OCI-LY1 (cell line): ENCODE measurements at regions not wholly inside any gene's neighbourhood (a gene's known extent, or its start where the extent isn't known, plus 50 kb on each side); places are given as distances from the start of the nearest gene placed in this dataset.

Experiments
- H2AFZ ChIP-seq: fragments of 200-600 bp; sonication (generic), shearing (Covaris generic); 2 replicates; pipeline ENCODE4 v1.6.0; 2014; ENCODE audit warnings: antibody characterized with exemption, mild to moderate bottlenecking, low read length
- H3F3A ChIP-seq: fragments of 200-600 bp; sonication (generic), shearing (Covaris generic); 2 replicates; pipeline ENCODE4 v1.6.0; 2014; ENCODE audit warnings: mild to moderate bottlenecking, antibody characterized with exemption, low read length, moderate library complexity; ENCODE audit not compliant: insufficient read depth
- H3K27ac ChIP-seq: fragments of 200-600 bp; sonication (generic); 2 replicates; pipeline ENCODE4 v1.5.1; 2014; ENCODE audit warnings: low read length, mixed run types, mild to moderate bottlenecking, low read depth; ENCODE audit not compliant: poor library complexity, severe bottlenecking
- H3K27me3 ChIP-seq: fragments of 200-600 bp; sonication (generic); 2 replicates; pipeline ENCODE4 v1.6.0; 2014; ENCODE audit warnings: antibody characterized with exemption, mild to moderate bottlenecking, low read length, moderate library complexity; ENCODE audit not compliant: insufficient read depth
- H3K36me3 ChIP-seq: fragments of 200-600 bp; sonication (generic); 2 replicates; pipeline ENCODE4 v1.6.1; 2014; ENCODE audit warnings: mild to moderate bottlenecking, antibody characterized with exemption, low read length, moderate library complexity, mixed read lengths; ENCODE audit not compliant: insufficient read depth
- H3K4me1 ChIP-seq: fragments of 200-600 bp; sonication (generic); 2 replicates; pipeline ENCODE4 v1.5.1; 2014; ENCODE audit warnings: mild to moderate bottlenecking, low read length, moderate library complexity; ENCODE audit not compliant: insufficient read depth, severe bottlenecking
- H3K4me2 ChIP-seq: fragments of 200-600 bp; sonication (generic), shearing (Covaris generic); 2 replicates; pipeline ENCODE4 v1.6.1; 2014; ENCODE audit warnings: low read length
- H3K4me3 ChIP-seq: fragments of 200-600 bp; sonication (generic); 2 replicates; pipeline ENCODE4 v1.5.1; 2014; ENCODE audit warnings: low read length, low read depth, mild to moderate bottlenecking, mixed read lengths; ENCODE audit not compliant: poor library complexity, severe bottlenecking
- H3K79me2 ChIP-seq: fragments of 200-600 bp; shearing (Covaris generic); 2 replicates; pipeline ENCODE4 v1.6.1; 2016; ENCODE audit warnings: mixed run types, low read length, mixed read lengths; ENCODE audit not compliant: insufficient read depth
- H3K9ac ChIP-seq: fragments of 200-600 bp; sonication (generic), shearing (Covaris generic); 2 replicates; pipeline ENCODE4 v1.6.1; 2014; ENCODE audit warnings: mild to moderate bottlenecking, low read length, mixed read lengths
- H3K9me2 ChIP-seq: fragments of 200-600 bp; sonication (generic), shearing (Covaris generic); 2 replicates; pipeline ENCODE4 v1.6.1; 2014; ENCODE audit warnings: low read depth, mild to moderate bottlenecking, low read length, mixed read lengths
- H3K9me3 ChIP-seq: fragments of 200-600 bp; shearing (Covaris generic); 2 replicates; pipeline ENCODE4 v1.6.1; 2014; ENCODE audit warnings: low read length, mixed read lengths
- H4K20me1 ChIP-seq: fragments of 200-600 bp; sonication (generic), shearing (Covaris generic); 2 replicates; pipeline ENCODE4 v1.6.0; 2016; ENCODE audit warnings: mild to moderate bottlenecking, low read length; ENCODE audit not compliant: insufficient read depth
- CTCF ChIP-seq: fragments of 200-600 bp; sonication (generic), shearing (Covaris generic); IDR thresholded peaks from 2 replicates; pipeline ENCODE4 v1.5.1; 2017; ENCODE audit warnings: mild to moderate bottlenecking, antibody characterized with exemption, low read length, moderate library complexity, mixed read lengths
- EZH2 ChIP-seq: fragments of 200-600 bp; sonication (generic), shearing (Covaris generic); IDR thresholded peaks from 2 replicates; pipeline ENCODE4 v1.8.0; 2017; ENCODE audit warnings: borderline replicate concordance, mixed run types, mild to moderate bottlenecking, antibody characterized with exemption, low read length, moderate library complexity, mixed read lengths

DNA sequence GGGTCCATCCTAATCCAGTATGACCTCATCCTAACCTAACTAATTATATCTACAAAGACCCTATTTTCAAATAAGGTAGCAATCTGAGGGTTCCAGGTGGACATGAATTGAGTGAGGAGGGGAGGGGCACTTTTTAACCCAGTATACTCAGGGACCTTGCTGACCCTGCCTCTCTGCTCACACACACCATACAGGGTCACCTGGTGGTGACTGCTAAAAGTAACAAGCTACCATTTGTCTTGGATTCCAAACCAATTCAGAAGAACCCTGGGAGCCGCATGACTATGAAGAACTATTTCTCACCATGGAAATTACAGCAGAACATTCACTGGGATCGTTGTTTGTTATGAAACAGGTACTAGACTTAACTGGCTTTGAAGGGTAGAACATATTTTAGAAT, 151.9 kb downstream of the LACC1 start:
- no peaks in the 10 kb centered on the region for H4K20me1 ChIP-seq
- H3K4me3 ChIP-seq, result no peak overlapping the region
- H3K9me3 ChIP-seq, result no peaks in the 10 kb centered on the region
- no peak overlapping the region for H3K9ac ChIP-seq
- no peaks in the 10 kb centered on the region for H3K79me2 ChIP-seq
- no peaks in the 10 kb centered on the region for H3F3A ChIP-seq
- H3K27ac ChIP-seq, result no peak overlapping the region
- H3K4me2 ChIP-seq, result no peak overlapping the region
- H3K4me1 ChIP-seq, result no peaks in the 10 kb centered on the region
- no peaks in the 10 kb centered on the region for H3K9me2 ChIP-seq
- H2AFZ ChIP-seq, result no peak overlapping the region
- H3K27me3 ChIP-seq, result no peaks in the 10 kb centered on the region
- TF ChIP-seq CTCF (no peak), EZH2 (no peak)
- no peaks in the 10 kb centered on the region for H3K36me3 ChIP-seq

DNA sequence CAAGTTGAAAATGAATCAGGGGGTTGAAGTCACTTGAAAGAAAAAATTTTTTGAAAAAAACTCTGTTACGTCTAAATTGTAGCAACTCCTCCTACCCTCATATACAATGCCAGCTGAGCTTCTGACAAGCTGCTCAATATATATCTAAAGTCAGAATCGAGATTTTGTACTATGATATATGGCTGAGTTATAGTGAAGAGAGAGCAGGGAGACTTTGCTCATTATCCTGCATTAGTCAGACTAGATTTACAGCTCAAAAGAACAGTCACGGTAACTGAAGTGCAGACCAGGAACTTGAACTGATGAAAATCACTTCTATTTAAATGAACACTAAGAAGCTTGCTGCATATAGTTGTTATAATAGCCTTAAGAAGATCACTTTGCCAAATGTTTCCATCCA, 153.1 kb downstream of the LACC1 start:
- Histone ChIP-seq H3K9ac (no peak overlapping the region), H2AFZ (no peak overlapping the region), H3K27me3 (no peaks in the 10 kb centered on the region), H4K20me1 (no peaks in the 10 kb centered on the region), H3K4me2 (no peak overlapping the region), H3K4me1 (no peaks in the 10 kb centered on the region), H3K27ac (no peak overlapping the region), H3K4me3 (no peak overlapping the region), H3K9me3 (no peaks in the 10 kb centered on the region), H3F3A (no peaks in the 10 kb centered on the region), H3K79me2 (no peaks in the 10 kb centered on the region), H3K36me3 (no peaks in the 10 kb centered on the region), H3K9me2 (no peaks in the 10 kb centered on the region)
- TF ChIP-seq EZH2 (no peak), CTCF (no peak)

DNA sequence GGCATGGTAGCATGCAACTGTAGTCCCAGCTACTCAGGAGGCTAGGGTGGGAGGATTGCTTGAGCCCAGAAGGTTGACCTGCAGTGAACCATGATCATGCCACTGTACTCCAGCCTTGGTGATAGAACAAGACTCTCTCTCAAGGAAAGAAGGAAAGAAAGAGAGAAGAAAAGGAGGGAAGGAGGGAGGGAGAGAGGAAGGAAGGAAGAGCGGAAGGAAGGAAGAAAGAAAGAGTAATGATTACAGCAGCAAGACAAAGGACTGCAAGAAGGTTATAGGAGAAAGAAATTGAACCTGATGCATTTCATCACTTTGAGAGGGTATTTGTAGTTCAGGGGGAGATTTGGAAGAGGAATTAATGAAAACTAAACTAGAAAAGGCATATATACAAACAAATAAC, 155.7 kb downstream of the LACC1 start:
- Histone ChIP-seq H3K9me3 (no peaks in the 10 kb centered on the region), H3K27ac (no peak overlapping the region), H3K9ac (no peak overlapping the region), H3K4me1 (no peaks in the 10 kb centered on the region), H3K27me3 (no peaks in the 10 kb centered on the region), H4K20me1 (no peaks in the 10 kb centered on the region), H3K4me3 (no peak overlapping the region), H3F3A (no peaks in the 10 kb centered on the region), H3K4me2 (no peak overlapping the region), H3K36me3 (no peaks in the 10 kb centered on the region), H3K9me2 (no peaks in the 10 kb centered on the region), H3K79me2 (no peaks in the 10 kb centered on the region), H2AFZ (no peak overlapping the region)
- TF ChIP-seq CTCF (no peak), EZH2 (no peak)
